H9 (cell line): ENCODE measurements at regions not wholly inside any gene's neighbourhood (a gene's known extent, or its start where the extent isn't known, plus 50 kb on each side); places are given as distances from the start of the nearest gene placed in this dataset.

ENCODE experiments used
- DNase-seq: peaks from one replicate; pipeline ENCODE4 v3.0.0-alpha.2; 2017
- H2AFZ ChIP-seq: one replicate; pipeline ENCODE4 v1.6.1; 2013; ENCODE audit warnings: mild to moderate bottlenecking, low read length, control low read depth, moderate library complexity
- H2AK5ac ChIP-seq: 2 replicates; pipeline ENCODE4 v1.6.1; 2013; ENCODE audit warnings: low read length, control low read depth, mixed read lengths; ENCODE audit not compliant: insufficient read length
- H2BK120ac ChIP-seq: one replicate; pipeline ENCODE4 v1.6.1; 2013; ENCODE audit warnings: low read depth, mild to moderate bottlenecking, low read length, control low read depth, inconsistent platforms; ENCODE audit not compliant: poor library complexity, severe bottlenecking
- H2BK12ac ChIP-seq: 2 replicates; pipeline ENCODE4 v1.6.1; 2013; ENCODE audit warnings: low read length, control low read depth, mixed read lengths, low read depth; ENCODE audit not compliant: insufficient read length
- H2BK15ac ChIP-seq: 2 replicates; pipeline ENCODE4 v1.6.1; 2013; ENCODE audit warnings: low read depth, low read length, control low read depth
- H2BK20ac ChIP-seq: one replicate; pipeline ENCODE4 v1.6.1; 2013; ENCODE audit warnings: low read depth, mild to moderate bottlenecking, low read length, control low read depth, inconsistent platforms; ENCODE audit not compliant: poor library complexity, severe bottlenecking
- H2BK5ac ChIP-seq: 2 replicates; pipeline ENCODE4 v1.6.1; 2013; ENCODE audit warnings: low read length, control low read depth, mixed read lengths; ENCODE audit not compliant: insufficient read length
- H3K14ac ChIP-seq: 2 replicates; pipeline ENCODE4 v1.6.1; 2013; ENCODE audit warnings: low read length, control low read depth; ENCODE audit not compliant: insufficient read depth
- H3K18ac ChIP-seq: 2 replicates; pipeline ENCODE4 v1.6.1; 2013; ENCODE audit warnings: low read depth, mild to moderate bottlenecking, mixed read lengths, low read length, control low read depth; ENCODE audit not compliant: insufficient read length
- H3K23ac ChIP-seq: 2 replicates; pipeline ENCODE4 v1.6.1; 2013; ENCODE audit warnings: low read length, control low read depth, mixed read lengths, low read depth; ENCODE audit not compliant: insufficient read length
- H3K23me2 ChIP-seq: 2 replicates; pipeline ENCODE4 v1.6.1; 2013; ENCODE audit warnings: low read depth, mild to moderate bottlenecking, mixed read lengths, low read length, control low read depth; ENCODE audit not compliant: insufficient read length, poor library complexity, severe bottlenecking
- H3K27ac ChIP-seq: 2 replicates; pipeline ENCODE4 v1.5.1; 2013; ENCODE audit warnings: low read length, control low read depth, mixed read lengths, low read depth; ENCODE audit not compliant: insufficient read length
- H3K27me3 ChIP-seq: 2 replicates; pipeline ENCODE4 v1.6.1; 2013; ENCODE audit warnings: low read length, control low read depth, inconsistent platforms; ENCODE audit not compliant: insufficient read depth
- H3K4ac ChIP-seq: 2 replicates; pipeline ENCODE4 v1.6.1; 2013; ENCODE audit warnings: low read depth, mild to moderate bottlenecking, control low read depth, inconsistent platforms, low read length, moderate library complexity
- H3K4me1 ChIP-seq: 2 replicates; pipeline ENCODE4 v1.6.1; 2013; ENCODE audit warnings: low read length, control low read depth, inconsistent platforms; ENCODE audit not compliant: insufficient read depth
- H3K4me2 ChIP-seq: 2 replicates; pipeline ENCODE4 v1.6.1; 2013; ENCODE audit warnings: low read length, control low read depth, mixed read lengths; ENCODE audit not compliant: insufficient read length, insufficient read depth
- H3K56ac ChIP-seq: 2 replicates; pipeline ENCODE4 v1.6.1; 2013; ENCODE audit warnings: low read depth, mild to moderate bottlenecking, mixed read lengths, low read length, control low read depth; ENCODE audit not compliant: insufficient read length
- H3K79me1 ChIP-seq: 2 replicates; pipeline ENCODE4 v1.6.1; 2013; ENCODE audit warnings: low read depth, mild to moderate bottlenecking, moderate library complexity, low read length, control low read depth, inconsistent platforms; ENCODE audit not compliant: insufficient read depth, poor library complexity, severe bottlenecking
- H3K79me2 ChIP-seq: 2 replicates; pipeline ENCODE4 v1.6.1; 2013; ENCODE audit warnings: low read length, control low read depth, inconsistent platforms; ENCODE audit not compliant: insufficient read depth
- H3K9ac ChIP-seq: 2 replicates; pipeline ENCODE4 v1.6.1; 2013; ENCODE audit warnings: low read length, control low read depth, mixed read lengths; ENCODE audit not compliant: insufficient read length; ENCODE audit errors: extremely low read depth
- H3K9me3 ChIP-seq: one replicate; pipeline ENCODE4 v1.6.1; 2013; ENCODE audit warnings: low read depth, low read length, inconsistent platforms; ENCODE audit not compliant: control insufficient read depth
- H3T11ph ChIP-seq: one replicate; pipeline ENCODE4 v1.6.1; 2013; ENCODE audit warnings: mild to moderate bottlenecking, low read length, control low read depth, inconsistent platforms
- H4K20me1 ChIP-seq: one replicate; pipeline ENCODE4 v1.6.1; 2013; ENCODE audit not compliant: control insufficient read depth, insufficient read length, insufficient read depth
- H4K5ac ChIP-seq: 2 replicates; pipeline ENCODE4 v1.6.1; 2013; ENCODE audit warnings: low read depth, mild to moderate bottlenecking, mixed read lengths, low read length, control low read depth; ENCODE audit not compliant: insufficient read length
- H4K8ac ChIP-seq: replicated peaks from 2 replicates; pipeline ENCODE4 v1.6.1; 2013; ENCODE audit warnings: low read length, control low read depth, mixed read lengths, low read depth; ENCODE audit not compliant: insufficient read length
- H4K91ac ChIP-seq: 2 replicates; pipeline ENCODE4 v1.6.1; 2013; ENCODE audit warnings: low read depth, mild to moderate bottlenecking, moderate library complexity, mixed read lengths, low read length, control low read depth; ENCODE audit not compliant: insufficient read length
- H3K27ac Mint-ChIP-seq, 3 experiments: 2 replicates in 2 of 3; 3 replicates in 1 of 3; pipeline ENCODE4 v1.8.0; 2020 to 2021; ENCODE audit warnings: mixed read lengths in 3 of 3, mild to moderate bottlenecking in 1 of 3, moderate library complexity in 1 of 3
- H3K27me3 Mint-ChIP-seq: 2 replicates; pipeline ENCODE4 v1.8.0; 2021; ENCODE audit warnings: low read depth, mild to moderate bottlenecking, moderate library complexity, mixed read lengths
- H3K36me3 Mint-ChIP-seq, 3 experiments: 2 replicates in 2 of 3; 3 replicates in 1 of 3; pipeline ENCODE4 v1.8.0; 2020 to 2021; ENCODE audit warnings: low read depth in 3 of 3, mixed read lengths in 3 of 3; ENCODE audit not compliant: insufficient read depth in 1 of 3
- H3K4me1 Mint-ChIP-seq, 2 experiments: 2 replicates each; pipeline ENCODE4 v1.8.0; 2020; ENCODE audit warnings: mixed read lengths in 2 of 2
- H3K4me3 Mint-ChIP-seq, 2 experiments: 2 replicates in 1 of 2; 3 replicates in 1 of 2; pipeline ENCODE4 v1.8.0; 2020 to 2021; ENCODE audit warnings: mild to moderate bottlenecking in 2 of 2, mixed read lengths in 2 of 2, moderate library complexity in 1 of 2
- H3K9me3 Mint-ChIP-seq, 2 experiments: 2 replicates in 1 of 2; 3 replicates in 1 of 2; pipeline ENCODE4 v1.8.0; 2020; ENCODE audit warnings: mild to moderate bottlenecking in 2 of 2, mixed read lengths in 2 of 2, moderate library complexity in 1 of 2
- CTCF ChIP-seq: fragments of 200-600 bp; sonication (generic); conservative IDR thresholded peaks from 3 replicates; pipeline ENCODE4 v1.8.0; 2021; ENCODE audit warnings: antibody characterized with exemption, mild to moderate bottlenecking
- WGBS: extraction: QIAGEN DNeasy Blood & Tissue Kit; methylation state at CpG from one replicate; pipeline ENCODE4 v1.1.7; 2013; ENCODE audit warnings: missing lambda C conversion rate, low lambda C conversion rate, mixed read lengths; ENCODE audit not compliant: insufficient read length; ENCODE audit errors: extremely low coverage; 5-methylcytosine and 5-hydroxymethylcytosine counted together

- peak; percentile 96 for TF ChIP-seq CTCF
- DNase-seq: peak; percentile 71
- no peaks in the 10 kb centered on the region for H3K36me3 Mint-ChIP-seq
- Histone ChIP-seq H3K4me2 (peak overlapping the region; percentile 58), H3K27me3 (peaks cover 9% of the 10 kb centered on the region; the same call in 1 of the 2 replicates), H3K27ac (no peak overlapping the region), H3K4ac (no peak overlapping the region), H3K14ac (no peak overlapping the region), H3T11ph (no peak overlapping the region), H2BK5ac (no peak overlapping the region), H3K56ac (no peak overlapping the region), H2AFZ (no peak overlapping the region), H3K9me3 (no peaks in the 10 kb centered on the region), H2BK12ac (no peak overlapping the region), H3K18ac (no peak overlapping the region), H4K91ac (no peak overlapping the region), H4K5ac (no peak overlapping the region), H2BK120ac (no peak overlapping the region), H3K79me1 (no peaks in the 10 kb centered on the region), H4K20me1 (no peaks in the 10 kb centered on the region), H3K23ac (no peak overlapping the region), H3K23me2 (no peaks in the 10 kb centered on the region), H3K79me2 (no peaks in the 10 kb centered on the region), H2BK20ac (no peak overlapping the region), H4K8ac (no peak overlapping the region), H2BK15ac (no peak overlapping the region), H2AK5ac (no peak overlapping the region), H3K9ac (no peak overlapping the region), H3K4me1 (peaks cover 5% of the 10 kb centered on the region; the same call in 1 of the 2 replicates)
- H3K27ac Mint-ChIP-seq: no peak overlapping the region
- peaks cover 95% of the 10 kb centered on the region for H3K27me3 Mint-ChIP-seq
- H3K4me1 Mint-ChIP-seq: peaks cover 18 to 22% of the 10 kb centered on the region in 2 experiments
- H3K9me3 Mint-ChIP-seq: no peaks in the 10 kb centered on the region; a peak in 2 of 5 replicates
- H3K4me3 Mint-ChIP-seq: peak overlapping the region in 1 of 2 experiments; percentile 71; a peak in 3 of 5 replicates
- no CpG with 5 or more reads among the region's 54 CpGs for WGBS
Observed at GRCh38 chr10:100670828-100671479, 74.4 kb upstream of the PAX2 start.
